Thyroid gland (tissue), 4 donors: ENCODE measurements at regions not wholly inside any gene's neighbourhood (a gene's known extent, or its start where the extent isn't known, plus 50 kb on each side); places are given as distances from the start of the nearest gene placed in this dataset.

Source experiments
- DNase-seq, 2 donors: peaks; one replicate each; pipeline ENCODE4 v3.0.0-alpha.2; 2019
- H3K27ac ChIP-seq, 3 donors: fragments of 200-600 bp; sonication (generic); 1 replicate in 2 of 3; 2 replicates in 1 of 3; pipeline ENCODE4 v1.5.1; 2016 to 2019; ENCODE audit warnings: mild to moderate bottlenecking in 1 of 3, moderate library complexity in 1 of 3
- H3K27me3 ChIP-seq: fragments of 200-600 bp; sonication (generic); one replicate; pipeline ENCODE4 v1.5.1; 2019
- H3K36me3 ChIP-seq, 2 donors: fragments of 200-600 bp; sonication (generic); one replicate each; pipeline ENCODE4 v1.5.1; 2016 to 2019
- H3K4me1 ChIP-seq, 2 donors: fragments of 200-600 bp; sonication (generic); one replicate each; pipeline ENCODE4 v1.5.1; 2017 to 2019
- H3K4me3 ChIP-seq, 3 donors: fragments of 200-600 bp; sonication (generic); replicated peaks in 1 of 3; 1 replicate in 2 of 3; 2 replicates in 1 of 3; pipeline ENCODE4 v1.5.1; 2016; ENCODE audit warnings: mild to moderate bottlenecking in 1 of 3
- H3K9me3 ChIP-seq: fragments of 200-600 bp; sonication (generic); one replicate; pipeline ENCODE4 v1.5.1; 2017
- CTCF ChIP-seq, 6 experiments: fragments of 200-600 bp in 3 of 6; fragments of 450-650 bp in 3 of 6; sonication (generic) in 3 of 6; IDR thresholded peaks; one replicate each; pipeline ENCODE4 v1.5.1; 2016 to 2019; ENCODE audit warnings: antibody characterized with exemption in 6 of 6, mild to moderate bottlenecking in 2 of 6, inconsistent platforms in 1 of 6, moderate library complexity in 1 of 6
- POLR2A ChIP-seq, 2 donors: fragments of 450-650 bp; IDR thresholded peaks; one replicate each; pipeline ENCODE4 v1.6.1; 2017; ENCODE audit warnings: antibody characterized with exemption in 2 of 2, mild to moderate bottlenecking in 2 of 2, moderate library complexity in 1 of 2
- WGBS, 2 donors: methylation state at CpG; one replicate each; pipeline ENCODE4 v1.1.5; 2017; 5-methylcytosine and 5-hydroxymethylcytosine counted together
- intact Hi-C: fragments of 100-400 bp; cut with DNase I; formaldehyde crosslinking; loops from one replicate; pipeline ENCODE4 v1.15.1; 2023

DNA sequence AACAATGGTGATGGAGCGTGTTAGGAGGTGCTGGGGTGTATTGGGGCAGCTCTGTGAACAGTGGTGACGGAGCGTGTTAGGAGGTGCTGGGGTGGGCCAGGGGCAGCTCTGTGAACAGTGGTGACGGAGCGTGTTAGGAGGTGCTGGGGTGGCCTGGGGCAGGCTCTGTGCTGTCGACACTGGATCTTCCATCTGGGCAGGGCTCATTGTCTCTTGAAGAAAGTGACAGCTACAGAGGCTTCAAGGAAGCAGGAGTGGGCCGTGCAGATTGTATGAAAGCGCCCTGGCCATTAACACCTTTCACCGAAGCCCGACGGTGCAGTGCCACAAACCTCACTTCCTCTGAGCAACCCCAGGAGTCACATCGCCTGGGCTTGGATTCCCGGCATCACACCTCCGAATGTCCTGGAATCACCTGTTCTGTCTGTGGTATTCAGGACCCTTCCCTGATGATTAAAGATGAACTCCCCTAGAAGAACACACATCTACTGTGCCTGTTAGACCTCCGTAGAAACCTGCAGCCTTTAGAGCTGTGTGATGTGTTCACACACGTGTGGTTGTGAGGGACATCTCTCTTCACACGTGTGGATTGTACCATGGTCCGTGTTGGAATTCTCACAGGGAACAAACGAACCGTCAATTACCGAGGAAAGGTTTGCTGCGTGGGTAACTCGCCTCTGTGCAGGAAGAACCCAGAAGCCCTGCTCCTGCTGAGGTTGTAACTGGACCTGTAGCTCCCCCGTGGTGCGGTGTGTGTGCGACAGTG, 377.7 kb downstream of the THBS2 start:
- no peaks in the 10 kb centered on the region for H3K36me3 ChIP-seq
- H3K4me1 ChIP-seq, result no peaks in the 10 kb centered on the region
- WGBS, 2 donors, result 88 to 90% methylated on average over 25 to 26 of the region's 26 CpGs
- H3K4me3 ChIP-seq, result no peak overlapping the region
- TF ChIP-seq POLR2A (IDR thresholded peaks at IDR 0.05) (no peak), CTCF (IDR thresholded peaks at IDR 0.05) (no peak)
- intact Hi-C loops, result no loop called here
- H3K9me3 ChIP-seq, result no peaks in the 10 kb centered on the region
- DNase-seq, result no peak
- H3K27me3 ChIP-seq, result no peaks in the 10 kb centered on the region
- H3K27ac ChIP-seq, result no peak overlapping the region

DNA sequence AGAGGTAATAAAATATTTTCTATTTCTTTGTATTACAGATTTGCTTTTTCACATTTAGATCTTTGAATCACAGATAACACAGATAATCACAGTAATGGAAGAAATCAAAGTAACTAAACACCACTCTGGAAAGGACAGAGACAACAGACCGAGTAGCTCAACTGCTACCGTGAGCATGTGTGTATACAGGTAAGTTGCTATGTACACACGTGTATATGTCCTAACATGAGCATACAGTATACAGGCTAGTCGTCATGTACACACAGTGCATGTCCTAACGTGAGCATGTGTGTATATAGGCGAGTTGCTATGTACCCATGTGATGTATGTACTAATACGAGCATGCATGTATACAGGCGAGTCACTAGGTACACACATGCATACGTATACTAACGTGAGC, 379.0 kb downstream of the THBS2 start:
- no peaks in the 10 kb centered on the region for H3K27me3 ChIP-seq
- no peaks in the 10 kb centered on the region for H3K4me1 ChIP-seq
- no peak overlapping the region for H3K27ac ChIP-seq
- WGBS, 2 donors, result 92 to 94% methylated on average over 10 of the region's 10 CpGs
- TF ChIP-seq CTCF (IDR thresholded peaks at IDR 0.05), result no peak
- no peaks in the 10 kb centered on the region for H3K9me3 ChIP-seq
- intact Hi-C loops, result no loop called here
- no peak for DNase-seq
- no peak overlapping the region for H3K4me3 ChIP-seq
- H3K36me3 ChIP-seq, result no peaks in the 10 kb centered on the region

GRCh38 chr6:168873278-168874190, 380.1 kb downstream of the THBS2 start:
- no peaks in the 10 kb centered on the region for H3K9me3 ChIP-seq
- no peak for DNase-seq
- TF ChIP-seq CTCF (IDR thresholded peaks at IDR 0.05) (no peak), POLR2A (IDR thresholded peaks at IDR 0.05) (no peak)
- no peaks in the 10 kb centered on the region for H3K27me3 ChIP-seq
- H3K4me3 ChIP-seq, result no peak overlapping the region
- H3K36me3 ChIP-seq, result no peaks in the 10 kb centered on the region
- H3K27ac ChIP-seq, result no peak overlapping the region
- WGBS, 2 donors, result 88% methylated on average over 38 of the region's 38 CpGs
- H3K4me1 ChIP-seq, result no peaks in the 10 kb centered on the region
- intact Hi-C loops, result no loop called here

GRCh38 chr6:168871642-168872315, 381.9 kb downstream of the THBS2 start:
- intact Hi-C loops, result no loop called here
- Histone ChIP-seq H3K9me3 (no peaks in the 10 kb centered on the region), H3K27ac (no peak overlapping the region), H3K4me1 (no peaks in the 10 kb centered on the region), H3K36me3 (no peaks in the 10 kb centered on the region), H3K27me3 (no peaks in the 10 kb centered on the region), H3K4me3 (no peak overlapping the region)
- WGBS, 2 donors, result 24 to 36% methylated on average over 18 to 20 of the region's 20 CpGs
- peak; percentile 40 to 43 for DNase-seq
- TF ChIP-seq POLR2A (IDR thresholded peaks at IDR 0.05) (no peak), CTCF (IDR thresholded peaks at IDR 0.05) (no peak)
